Body of pancreas (tissue), 4 donors: ENCODE measurements at regions not wholly inside any gene's neighbourhood (a gene's known extent, or its start where the extent isn't known, plus 50 kb on each side); places are given as distances from the start of the nearest gene placed in this dataset.

ENCODE experiments used
- CTCF ChIP-seq, 7 experiments: fragments of 450-650 bp in 4 of 7; fragments of 200-600 bp in 3 of 7; sonication (generic) in 3 of 7; IDR thresholded peaks; one replicate each; pipeline ENCODE4 v1.5.1; 2016 to 2019; ENCODE audit warnings: antibody characterized with exemption in 7 of 7
- POLR2A ChIP-seq, 3 donors: fragments of 450-650 bp; IDR thresholded peaks; one replicate each; pipeline ENCODE4 v1.6.1; 2016; ENCODE audit warnings: antibody characterized with exemption in 3 of 3, mild to moderate bottlenecking in 2 of 3

- no peak for TF ChIP-seq CTCF (IDR thresholded peaks at IDR 0.05)
- TF ChIP-seq POLR2A (IDR thresholded peaks at IDR 0.05), result no peak
Measured at GRCh38 chr10:129411393-129411705, 55.7 kb upstream of the MGMT start.
